Type B pancreatic cell (in vitro differentiated cells): ENCODE measurements at regions not wholly inside any gene's neighbourhood (a gene's known extent, or its start where the extent isn't known, plus 50 kb on each side); places are given as distances from the start of the nearest gene placed in this dataset.

Experiments used
- DNase-seq: peaks from one replicate; pipeline ENCODE4 v3.0.0; 2021; ENCODE audit warnings: mixed read lengths; ENCODE audit not compliant: unreplicated experiment; ENCODE audit errors: extremely low spot score
- H3K27ac Mint-ChIP-seq: 2 replicates; pipeline ENCODE4 v1.8.0; 2021; ENCODE audit warnings: mild to moderate bottlenecking, mixed read lengths
- H3K27me3 Mint-ChIP-seq: 2 replicates; pipeline ENCODE4 v1.8.0; 2021; ENCODE audit warnings: mixed read lengths
- H3K36me3 Mint-ChIP-seq: 2 replicates; pipeline ENCODE4 v1.8.0; 2021; ENCODE audit warnings: mixed read lengths
- H3K4me1 Mint-ChIP-seq: one replicate; pipeline ENCODE4 v1.8.0; 2021; ENCODE audit warnings: mixed read lengths; ENCODE audit not compliant: unreplicated experiment
- H3K4me3 Mint-ChIP-seq: 2 replicates; pipeline ENCODE4 v1.8.0; 2021; ENCODE audit warnings: mild to moderate bottlenecking, mixed read lengths
- H3K9me3 Mint-ChIP-seq: 2 replicates; pipeline ENCODE4 v1.8.0; 2021; ENCODE audit warnings: mixed read lengths
- CTCF ChIP-seq: fragments of 200-600 bp; sonication (generic); conservative IDR thresholded peaks from 2 replicates; pipeline ENCODE4 v1.5.0; 2021; ENCODE audit warnings: antibody characterized with exemption, mild to moderate bottlenecking

DNA sequence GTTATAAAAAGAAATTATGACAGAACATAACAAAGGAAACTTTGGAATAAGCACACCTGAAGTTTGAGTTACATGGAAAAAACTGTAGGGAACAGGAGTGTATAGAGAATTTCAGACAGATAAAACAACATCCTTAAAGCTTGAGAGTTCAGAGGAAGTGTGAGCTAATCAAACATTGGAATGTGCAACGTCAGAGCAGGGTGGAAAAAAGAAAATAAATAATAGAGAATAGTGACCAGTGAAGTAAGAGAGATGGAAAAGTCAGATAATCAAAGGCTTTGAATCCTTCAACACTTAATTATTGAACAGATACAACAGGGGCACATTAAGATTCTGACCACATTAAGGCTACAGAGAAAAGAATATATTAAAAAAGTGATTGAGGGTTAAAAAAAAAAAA, 128.5 kb upstream of the CDH10 start:
- no peak overlapping the region for H3K4me3 Mint-ChIP-seq
- no peaks in the 10 kb centered on the region for H3K36me3 Mint-ChIP-seq
- H3K27ac Mint-ChIP-seq: no peak overlapping the region
- no peaks in the 10 kb centered on the region for H3K9me3 Mint-ChIP-seq
- no peaks in the 10 kb centered on the region for H3K27me3 Mint-ChIP-seq
- TF ChIP-seq CTCF: no peak
- no peak for DNase-seq
- H3K4me1 Mint-ChIP-seq: no peaks in the 10 kb centered on the region

GRCh38 chr5:24767086-24767485, 122.3 kb upstream of the CDH10 start:
- no peak for TF ChIP-seq CTCF
- peaks cover 3% of the 10 kb centered on the region for H3K27me3 Mint-ChIP-seq

GRCh38 chr5:24765219-24765618, 120.4 kb upstream of the CDH10 start:
- Mint-ChIP-seq H3K36me3 (no peaks in the 10 kb centered on the region), H3K27me3 (peaks cover 3% of the 10 kb centered on the region), H3K4me1 (no peaks in the 10 kb centered on the region), H3K9me3 (peaks cover 5% of the 10 kb centered on the region), H3K27ac (no peak overlapping the region), H3K4me3 (no peak overlapping the region)
- no peak for DNase-seq
- TF ChIP-seq CTCF: no peak

More at GRCh38 chr5:24767086-24767485, 122.3 kb upstream of the CDH10 start:
- H3K4me1 Mint-ChIP-seq: no peaks in the 10 kb centered on the region
- H3K4me3 Mint-ChIP-seq: no peak overlapping the region
- H3K27ac Mint-ChIP-seq: no peak overlapping the region
- no peaks in the 10 kb centered on the region for H3K9me3 Mint-ChIP-seq
- H3K36me3 Mint-ChIP-seq: no peaks in the 10 kb centered on the region
- no peak for DNase-seq

DNA sequence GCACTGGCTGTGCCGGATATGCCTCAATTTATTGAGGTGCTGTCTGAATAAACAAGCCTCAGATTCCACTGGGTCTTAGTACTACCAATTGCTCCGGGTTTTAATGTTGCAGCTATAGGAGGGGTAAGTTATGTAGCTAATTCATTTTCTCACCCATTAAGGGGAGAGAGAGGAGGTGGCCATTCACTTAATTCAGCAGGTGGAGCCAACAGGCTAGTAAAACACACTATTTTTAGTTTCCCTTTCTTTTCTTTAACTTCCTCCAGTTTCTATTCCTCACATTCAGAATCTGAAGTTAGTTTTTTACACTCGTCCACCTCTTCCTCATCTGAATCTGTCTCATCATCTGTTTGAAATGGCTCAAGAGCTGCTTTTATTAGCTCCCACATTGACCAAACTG, 105.6 kb upstream of the CDH10 start:
- Mint-ChIP-seq H3K27ac (no peak overlapping the region), H3K4me1 (no peaks in the 10 kb centered on the region), H3K4me3 (no peak overlapping the region), H3K36me3 (no peaks in the 10 kb centered on the region), H3K9me3 (no peaks in the 10 kb centered on the region), H3K27me3 (no peaks in the 10 kb centered on the region)
- TF ChIP-seq CTCF: no peak
- DNase-seq: no peak

DNA sequence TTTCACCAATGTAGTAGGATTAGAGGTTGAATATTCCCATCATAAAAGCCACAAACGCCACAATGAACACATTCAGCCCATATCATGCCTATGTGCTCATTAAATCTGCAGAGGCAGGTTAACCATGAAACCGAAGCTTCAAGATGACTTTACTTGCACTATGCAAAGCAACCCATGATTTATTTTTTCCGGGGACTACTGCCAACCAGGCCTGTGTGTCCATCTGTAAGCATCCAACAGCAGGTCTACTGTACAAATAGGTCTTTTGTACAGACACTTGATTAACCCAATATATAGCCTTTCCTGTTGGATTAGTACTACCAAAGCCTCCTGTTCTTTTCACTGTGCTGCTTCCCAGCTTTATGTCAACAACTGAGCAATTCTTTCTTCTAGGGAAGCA, 104.9 kb upstream of the CDH10 start:
- no peak for TF ChIP-seq CTCF
- Mint-ChIP-seq H3K27ac (no peak overlapping the region), H3K36me3 (no peaks in the 10 kb centered on the region), H3K9me3 (no peaks in the 10 kb centered on the region), H3K4me3 (no peak overlapping the region), H3K4me1 (no peaks in the 10 kb centered on the region), H3K27me3 (no peaks in the 10 kb centered on the region)
- no peak for DNase-seq

DNA sequence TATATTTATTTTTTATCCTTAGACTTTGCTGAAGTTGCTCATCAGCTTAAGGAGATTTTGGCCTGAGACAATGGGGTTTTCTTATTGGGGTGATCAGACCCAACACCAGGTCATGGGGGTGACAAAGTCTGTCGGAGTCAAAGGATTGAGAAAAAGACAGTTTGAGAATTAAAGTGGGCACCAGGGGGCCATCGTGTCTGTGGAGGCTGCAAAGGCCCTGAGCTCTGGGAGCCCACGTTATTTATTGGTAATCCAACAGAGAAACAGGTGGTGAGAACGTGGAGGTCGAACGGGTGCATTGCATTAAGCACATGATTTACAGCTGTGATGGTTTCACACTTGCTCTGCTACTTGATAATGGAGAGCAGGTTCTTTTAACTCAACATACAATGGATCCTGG, 102.5 kb upstream of the CDH10 start:
- no peaks in the 10 kb centered on the region for H3K27me3 Mint-ChIP-seq
- no peak overlapping the region for H3K4me3 Mint-ChIP-seq
- TF ChIP-seq CTCF: no peak
- H3K36me3 Mint-ChIP-seq: no peaks in the 10 kb centered on the region
- no peak for DNase-seq
- no peak overlapping the region for H3K27ac Mint-ChIP-seq
- no peaks in the 10 kb centered on the region for H3K9me3 Mint-ChIP-seq
- no peaks in the 10 kb centered on the region for H3K4me1 Mint-ChIP-seq
